ENCODE measurements at regions not wholly inside any gene's neighbourhood (a gene's known extent, or its start where the extent isn't known, plus 50 kb on each side); places are given as distances from the start of the nearest gene placed in this dataset.

GRCh38 chr1:58923090-58923470 is 139.2 kb upstream of the JUN start:
- TF ChIP-seq ZNF274 (IDR thresholded peaks at IDR 0.05; ENCODE audit: low read depth, low read length) = no peak
- no peak for TF ChIP-seq YY1 (IDR thresholded peaks at IDR 0.05; ENCODE audit: insufficient read depth, insufficient read length)
- no peak for TF ChIP-seq SUZ12 (IDR thresholded peaks at IDR 0.05; ENCODE audit: extremely low read depth, insufficient read depth, insufficient read length)
